Large intestine (tissue), 3 donors: ENCODE measurements at regions not wholly inside any gene's neighbourhood (a gene's known extent, or its start where the extent isn't known, plus 50 kb on each side); places are given as distances from the start of the nearest gene placed in this dataset.

Experiments used
- DNase-seq, 2 donors: peaks; one replicate each; pipeline versions ENCODE4 v3.0.0 to v3.0.0-alpha.2; 2013
- H3K27ac ChIP-seq: one replicate; pipeline ENCODE4 v1.5.1; 2013; ENCODE audit warnings: low read length
- H3K27me3 ChIP-seq: 2 replicates; pipeline ENCODE4 v1.6.1; 2013; ENCODE audit warnings: low read length; ENCODE audit not compliant: control insufficient read depth, insufficient read depth
- H3K36me3 ChIP-seq: 2 replicates; pipeline ENCODE4 v1.6.1; 2013; ENCODE audit warnings: low read length; ENCODE audit not compliant: control insufficient read depth, insufficient read depth
- H3K4me1 ChIP-seq: one replicate; pipeline ENCODE4 v1.6.1; 2013; ENCODE audit warnings: low read length; ENCODE audit not compliant: control insufficient read depth, insufficient read depth
- H3K4me3 ChIP-seq: one replicate; pipeline ENCODE4 v1.5.1; 2013; ENCODE audit warnings: low read length
- H3K9me3 ChIP-seq: one replicate; pipeline ENCODE4 v1.6.1; 2013; ENCODE audit warnings: mild to moderate bottlenecking, low read depth, low read length, moderate library complexity; ENCODE audit not compliant: control insufficient read depth
- WGBS: methylation state at CpG from one replicate; pipeline ENCODE4 v1.1.5; 2013; ENCODE audit warnings: low lambda C conversion rate; ENCODE audit not compliant: insufficient coverage; 5-methylcytosine and 5-hydroxymethylcytosine counted together

DNA sequence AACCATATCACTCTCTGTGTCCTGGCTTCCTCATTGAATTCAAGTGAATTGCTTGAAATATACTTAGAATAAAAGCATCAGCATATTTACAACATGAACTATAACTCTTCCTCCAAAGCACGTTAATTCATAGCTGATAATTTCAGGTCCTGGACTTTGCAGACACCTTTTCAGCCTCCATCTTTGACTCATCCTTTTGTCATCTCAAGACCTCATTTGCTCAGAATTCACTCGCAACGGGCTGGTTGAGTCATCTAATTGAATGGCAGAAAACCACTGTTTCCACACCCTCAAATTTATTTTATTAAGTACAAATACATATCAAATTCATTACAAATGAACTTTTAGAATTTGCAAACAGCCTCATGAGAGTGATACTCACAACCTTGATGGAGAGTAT lies 545.7 kb downstream of the GATA3 start:
- no peak overlapping the region for H3K27ac ChIP-seq
- 94% methylated on average over 3 of the region's 3 CpGs for WGBS
- no peak for DNase-seq
- H3K9me3 ChIP-seq = no peaks in the 10 kb centered on the region
- H3K36me3 ChIP-seq = no peaks in the 10 kb centered on the region
- no peaks in the 10 kb centered on the region for H3K4me1 ChIP-seq
- no peaks in the 10 kb centered on the region for H3K27me3 ChIP-seq
- no peak overlapping the region for H3K4me3 ChIP-seq

DNA sequence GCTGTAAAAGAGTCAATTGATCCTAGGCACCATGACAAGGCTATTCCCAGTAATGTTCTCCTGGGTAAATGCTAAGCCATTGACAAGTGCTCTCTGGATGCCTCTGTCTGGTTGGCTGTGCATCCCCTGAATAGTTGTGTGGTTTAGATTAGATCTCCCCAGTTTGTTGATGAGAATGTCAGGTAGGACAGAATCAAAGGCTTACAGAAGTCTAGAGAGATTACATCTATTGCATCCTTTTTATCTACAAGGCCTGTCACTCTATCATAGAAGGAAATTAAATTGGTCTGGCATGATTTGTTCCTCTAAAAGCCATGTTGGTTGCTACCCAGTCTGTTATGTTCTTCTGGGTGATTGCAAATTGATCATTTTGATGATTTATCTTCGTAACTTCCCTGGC lies 548.3 kb downstream of the GATA3 start:
- no peaks in the 10 kb centered on the region for H3K4me1 ChIP-seq
- H3K27ac ChIP-seq = no peak overlapping the region
- H3K27me3 ChIP-seq = no peaks in the 10 kb centered on the region
- H3K36me3 ChIP-seq = no peaks in the 10 kb centered on the region
- 88% methylated on average over 1 of the region's 1 CpG for WGBS
- no peaks in the 10 kb centered on the region for H3K9me3 ChIP-seq
- no peak overlapping the region for H3K4me3 ChIP-seq
- DNase-seq = no peak

DNA sequence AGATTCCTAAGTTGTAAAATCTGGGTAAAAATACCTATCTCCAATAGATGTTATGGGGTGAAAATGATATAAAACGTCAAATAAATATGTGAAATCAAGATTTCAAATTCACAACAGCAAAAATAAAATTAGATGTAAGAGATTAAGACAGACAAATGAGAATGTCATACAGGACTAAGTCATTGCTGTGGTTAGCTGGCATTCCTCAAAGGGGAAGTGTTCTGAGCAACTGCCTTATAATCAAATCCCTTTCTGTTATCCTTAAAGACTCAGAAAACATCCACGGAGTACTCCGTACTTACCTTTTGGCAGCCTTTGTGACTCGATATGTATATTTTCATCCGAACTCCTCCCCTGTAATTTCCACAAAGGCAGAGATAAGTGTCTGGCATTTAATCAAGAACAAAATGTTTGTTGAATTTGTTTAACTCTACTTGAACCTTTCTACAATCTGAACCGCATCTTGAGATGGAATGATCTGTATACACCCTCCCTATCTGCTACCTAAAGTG lies 559.6 kb downstream of the GATA3 start:
- Histone ChIP-seq H3K9me3 (no peaks in the 10 kb centered on the region), H3K4me3 (no peak overlapping the region), H3K27ac (no peak overlapping the region), H3K27me3 (no peaks in the 10 kb centered on the region), H3K36me3 (no peaks in the 10 kb centered on the region), H3K4me1 (no peaks in the 10 kb centered on the region)
- no peak for DNase-seq
- WGBS = 71% methylated on average over 1 of the region's 6 CpGs

DNA sequence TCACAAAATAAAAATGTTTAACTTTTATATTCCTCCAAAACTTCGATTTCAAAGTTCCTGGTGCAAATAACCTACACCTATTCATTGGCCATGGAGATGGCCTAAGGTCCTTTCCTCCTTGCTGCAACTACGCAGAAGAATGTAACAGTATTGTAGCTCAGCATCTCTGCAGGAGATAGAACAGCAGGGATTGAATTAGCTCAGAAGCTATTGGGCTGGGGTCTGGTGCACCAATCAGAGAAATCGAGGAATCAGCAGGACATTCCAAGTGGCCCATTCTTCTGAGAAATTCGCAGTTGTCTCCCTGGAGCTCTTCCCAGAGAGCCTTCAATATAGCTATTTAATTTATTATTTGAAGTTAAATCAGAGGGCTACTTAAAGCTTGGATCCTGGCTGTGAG lies 560.6 kb downstream of the GATA3 start:
- no peak for DNase-seq
- WGBS = 88% methylated on average over 1 of the region's 4 CpGs
- Histone ChIP-seq H3K9me3 (no peaks in the 10 kb centered on the region), H3K27me3 (no peaks in the 10 kb centered on the region), H3K4me1 (no peaks in the 10 kb centered on the region), H3K36me3 (no peaks in the 10 kb centered on the region), H3K27ac (no peak overlapping the region), H3K4me3 (no peak overlapping the region)

DNA sequence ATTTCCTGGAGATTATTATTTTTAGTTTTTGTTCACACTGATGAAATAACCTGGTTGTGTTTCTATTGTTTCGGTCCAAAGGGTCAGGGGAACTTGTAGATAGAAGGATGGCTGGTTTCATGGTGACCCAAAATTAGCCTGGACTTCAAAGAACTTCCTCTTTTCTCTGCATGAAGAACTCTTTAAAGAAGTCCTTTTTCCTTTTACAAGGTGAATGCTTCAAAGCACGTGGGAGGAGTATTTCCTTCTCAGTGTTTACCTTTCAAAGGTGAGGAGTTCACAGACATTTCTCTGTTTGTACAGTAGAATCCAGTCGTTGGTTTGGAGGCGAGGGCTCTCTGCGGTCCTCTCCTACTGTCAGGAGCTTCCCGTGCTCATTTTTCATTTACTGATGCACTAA lies 561.7 kb downstream of the GATA3 start:
- no CpG with 5 or more reads among the region's 6 CpGs for WGBS

DNA sequence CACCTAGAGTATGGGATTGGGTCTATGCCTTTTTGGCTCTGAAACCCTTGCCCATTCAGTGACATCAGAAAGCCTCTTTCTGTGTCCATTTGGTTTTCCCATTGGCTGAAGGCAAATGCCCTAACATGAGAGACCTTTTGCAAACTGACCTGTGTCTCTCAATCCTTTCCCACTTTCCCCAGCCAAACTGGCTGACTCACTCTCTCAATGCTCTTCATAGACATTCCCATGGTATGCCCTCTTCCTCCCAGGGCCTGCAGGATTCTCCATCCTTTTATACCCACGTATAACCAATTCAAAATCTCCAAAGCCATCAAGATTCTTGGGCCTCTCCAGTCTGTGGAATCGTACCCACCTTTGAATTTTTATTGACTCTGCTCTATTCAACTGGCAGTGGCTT lies 563.3 kb downstream of the GATA3 start:
- WGBS = 100% methylated on average over 2 of the region's 2 CpGs
- Histone ChIP-seq H3K27ac (no peak overlapping the region), H3K9me3 (no peaks in the 10 kb centered on the region), H3K36me3 (no peaks in the 10 kb centered on the region), H3K4me3 (no peak overlapping the region), H3K27me3 (no peaks in the 10 kb centered on the region), H3K4me1 (no peaks in the 10 kb centered on the region)
- DNase-seq = no peak

More for the DNA sequence above, 561.7 kb downstream of the GATA3 start:
- Histone ChIP-seq H3K27ac (no peak overlapping the region), H3K27me3 (no peaks in the 10 kb centered on the region), H3K4me3 (no peak overlapping the region), H3K4me1 (no peaks in the 10 kb centered on the region), H3K36me3 (no peaks in the 10 kb centered on the region), H3K9me3 (no peaks in the 10 kb centered on the region)
- DNase-seq = peak in 1 of 2 donors; percentile 1

DNA sequence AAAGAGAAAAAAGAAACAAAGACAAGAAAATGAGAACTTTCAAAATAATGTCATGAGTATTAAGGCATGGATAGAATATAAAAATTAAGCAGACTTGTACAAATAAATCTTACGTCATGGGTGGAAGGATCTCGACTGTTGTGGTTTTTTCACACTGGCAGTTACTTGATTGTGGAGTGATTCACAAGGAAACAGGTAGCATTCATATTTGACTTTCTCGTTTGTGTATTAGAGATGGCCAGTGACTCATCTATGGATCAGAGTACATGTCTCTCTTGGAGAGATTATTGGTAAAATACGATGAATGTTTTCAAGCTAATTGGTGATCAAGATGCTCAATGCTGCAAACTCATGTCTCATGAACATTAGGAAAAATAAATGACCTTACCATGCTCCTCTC lies 564.3 kb downstream of the GATA3 start:
- no peaks in the 10 kb centered on the region for H3K36me3 ChIP-seq
- DNase-seq = no peak
- no peak overlapping the region for H3K4me3 ChIP-seq
- no peaks in the 10 kb centered on the region for H3K27me3 ChIP-seq
- H3K27ac ChIP-seq = no peak overlapping the region
- H3K9me3 ChIP-seq = no peaks in the 10 kb centered on the region
- H3K4me1 ChIP-seq = no peaks in the 10 kb centered on the region
- WGBS = 60% methylated on average over 1 of the region's 4 CpGs

DNA sequence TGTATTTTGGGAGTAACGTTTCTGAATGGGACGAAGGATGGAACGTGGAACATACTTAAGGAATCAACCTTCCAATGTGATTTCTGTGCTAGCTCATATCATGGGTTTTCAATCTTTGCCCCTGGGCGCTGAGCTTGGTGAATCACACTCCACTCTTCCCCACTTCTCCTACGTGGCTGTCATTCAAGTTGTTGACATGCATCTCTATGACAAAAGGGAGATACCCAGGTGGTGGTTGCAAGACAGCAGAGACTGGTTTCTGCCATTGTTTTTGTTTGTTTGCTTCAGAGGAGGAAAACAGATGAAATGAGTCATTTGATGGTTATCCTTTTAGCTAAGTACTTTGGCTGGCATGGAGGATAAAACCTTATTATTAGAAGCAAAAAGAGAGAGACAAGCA lies 573.9 kb downstream of the GATA3 start:
- Histone ChIP-seq H3K4me1 (no peaks in the 10 kb centered on the region), H3K27ac (no peak overlapping the region), H3K4me3 (no peak overlapping the region), H3K27me3 (no peaks in the 10 kb centered on the region), H3K9me3 (no peaks in the 10 kb centered on the region), H3K36me3 (no peaks in the 10 kb centered on the region)
- no peak for DNase-seq
- WGBS = no CpG with 5 or more reads among the region's 5 CpGs

DNA sequence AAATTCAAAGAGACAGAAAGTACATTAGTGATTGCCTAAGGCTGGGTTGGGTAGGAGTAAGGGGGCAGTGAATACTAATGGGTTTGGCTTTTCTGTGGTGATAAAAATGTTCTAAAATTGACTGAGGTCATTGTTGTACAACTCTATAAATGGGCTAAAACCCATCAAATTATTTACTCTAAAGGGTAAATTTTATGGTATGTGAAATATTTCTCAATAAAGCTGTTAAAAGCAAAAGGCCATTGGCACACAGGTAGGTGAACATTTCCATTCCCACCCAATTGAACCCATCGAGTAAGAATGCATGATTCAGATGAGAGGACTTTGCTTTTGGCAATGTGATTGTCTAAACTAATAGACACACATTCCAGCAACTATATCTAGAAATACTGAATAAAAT lies 579.4 kb downstream of the GATA3 start:
- WGBS = 100% methylated on average over 1 of the region's 1 CpG
- H3K27me3 ChIP-seq = no peaks in the 10 kb centered on the region
- no peaks in the 10 kb centered on the region for H3K4me1 ChIP-seq
- DNase-seq = no peak
- no peaks in the 10 kb centered on the region for H3K36me3 ChIP-seq
- H3K27ac ChIP-seq = no peak overlapping the region
- no peaks in the 10 kb centered on the region for H3K9me3 ChIP-seq
- H3K4me3 ChIP-seq = no peak overlapping the region

DNA sequence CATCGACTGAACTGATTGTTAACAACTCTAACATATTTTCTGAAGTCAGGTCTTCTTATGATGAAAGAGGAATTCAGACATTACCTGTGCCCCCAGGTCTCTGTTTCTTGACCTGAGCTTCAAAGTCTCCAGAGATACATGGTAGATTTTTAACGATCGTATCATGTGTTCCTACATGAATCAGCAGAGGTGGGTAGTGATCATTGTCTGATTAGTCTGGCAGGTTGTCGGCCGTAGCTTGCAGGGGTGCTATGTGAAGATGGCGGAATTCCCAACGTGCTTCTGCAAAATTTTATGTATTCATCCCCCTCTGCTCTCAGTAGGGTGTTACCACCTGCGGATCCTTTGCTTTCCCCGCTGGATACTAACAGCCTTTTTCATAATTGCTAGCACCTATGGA lies 581.9 kb downstream of the GATA3 start:
- no peaks in the 10 kb centered on the region for H3K4me1 ChIP-seq
- H3K4me3 ChIP-seq = no peak overlapping the region
- H3K27ac ChIP-seq = no peak overlapping the region
- H3K9me3 ChIP-seq = no peaks in the 10 kb centered on the region
- no peak for DNase-seq
- H3K27me3 ChIP-seq = no peaks in the 10 kb centered on the region
- WGBS = 93% methylated on average over 3 of the region's 9 CpGs
- no peaks in the 10 kb centered on the region for H3K36me3 ChIP-seq

DNA sequence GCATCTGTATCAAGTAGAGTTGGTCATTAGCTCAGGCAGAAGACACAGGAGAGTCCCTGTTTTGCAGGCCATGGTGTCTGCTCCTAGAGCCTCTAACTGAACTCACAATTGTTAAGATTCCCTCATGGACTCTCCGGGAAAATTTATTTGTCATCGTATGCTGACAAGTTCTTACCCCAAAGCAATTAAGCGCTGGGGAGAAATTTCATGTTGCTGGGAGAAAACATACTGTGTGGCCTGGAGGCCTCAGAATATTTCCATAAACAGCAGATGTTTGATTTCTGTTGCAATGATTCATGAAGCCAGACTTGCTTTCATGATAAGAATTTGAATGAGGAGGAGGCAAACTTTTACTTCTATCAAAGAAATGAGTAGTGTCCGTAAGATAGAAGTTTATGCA lies 583.2 kb downstream of the GATA3 start:
- WGBS = 86% methylated on average over 1 of the region's 4 CpGs
- Histone ChIP-seq H3K27ac (no peak overlapping the region), H3K36me3 (no peaks in the 10 kb centered on the region), H3K27me3 (no peaks in the 10 kb centered on the region), H3K9me3 (no peaks in the 10 kb centered on the region), H3K4me1 (no peaks in the 10 kb centered on the region), H3K4me3 (no peak overlapping the region)
- DNase-seq = no peak
